ENCODE measurements at regions not wholly inside any gene's neighbourhood (a gene's known extent, or its start where the extent isn't known, plus 50 kb on each side); places are given as distances from the start of the nearest gene placed in this dataset.

GRCh38 chr5:61823781-61824180, 482.2 kb upstream of the KIF2A start:
- no peak for DNase-seq (ENCODE audit: low spot score)

- DNase-seq (ENCODE audit: low spot score) = no peak
Observed at GRCh38 chr5:61824396-61824795, 481.6 kb upstream of the KIF2A start.

- DNase-seq (ENCODE audit: low spot score) = no peak
Observed at GRCh38 chr5:61827445-61827975, 478.5 kb upstream of the KIF2A start.

DNA sequence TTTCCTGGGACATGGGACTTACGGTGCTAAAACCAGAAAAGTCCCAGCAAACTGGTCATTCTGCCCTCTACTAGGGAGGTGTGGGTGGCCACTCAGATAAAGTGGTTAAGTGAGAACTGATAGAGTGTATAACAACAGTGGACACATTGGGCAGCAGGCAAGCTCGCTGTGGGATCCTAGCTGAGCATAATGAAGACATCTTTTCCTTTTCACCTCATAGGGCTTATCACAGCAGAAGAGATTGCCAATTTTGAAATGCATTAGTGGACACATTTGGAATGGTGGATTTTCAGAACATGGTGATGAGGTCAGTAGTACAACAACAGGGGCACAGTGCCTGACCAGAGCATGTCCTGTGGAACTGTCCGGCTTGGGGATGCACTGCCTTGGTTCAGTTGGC, 477.1 kb upstream of the KIF2A start:
- no peak for DNase-seq (ENCODE audit: low spot score)

- no peak for DNase-seq (ENCODE audit: low spot score)
Observed at GRCh38 chr5:61831736-61832135, 474.3 kb upstream of the KIF2A start.

- DNase-seq (ENCODE audit: low spot score) = no peak
Observed at GRCh38 chr5:61837788-61838187, 468.2 kb upstream of the KIF2A start.

GRCh38 chr5:61840361-61840760, 465.6 kb upstream of the KIF2A start:
- DNase-seq (ENCODE audit: low spot score) = no peak

- DNase-seq (ENCODE audit: low spot score) = no peak
Observed at GRCh38 chr5:61842840-61843239, 463.2 kb upstream of the KIF2A start.

GRCh38 chr5:61850696-61851095, 455.3 kb upstream of the KIF2A start:
- no peak for DNase-seq (ENCODE audit: low spot score)

DNA sequence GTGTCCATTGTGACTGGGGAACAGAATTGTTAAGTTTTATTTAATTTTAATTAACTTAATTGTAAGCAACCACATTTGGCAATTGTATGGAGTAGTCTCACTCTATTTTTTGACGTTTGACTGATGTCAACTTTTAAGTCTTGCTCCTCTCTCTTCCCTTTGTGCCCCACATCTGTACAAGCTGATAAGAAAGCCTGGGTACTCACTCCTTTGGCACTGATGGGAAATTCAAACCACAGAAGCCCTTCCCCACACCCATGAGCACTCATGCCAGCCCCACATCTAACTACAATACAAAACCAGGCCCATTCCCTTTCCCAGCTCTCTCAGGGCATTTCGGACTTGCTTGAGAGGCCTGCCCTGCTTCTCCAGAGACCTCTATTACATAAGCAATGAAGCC, 451.5 kb upstream of the KIF2A start:
- DNase-seq (ENCODE audit: low spot score) = no peak

DNA sequence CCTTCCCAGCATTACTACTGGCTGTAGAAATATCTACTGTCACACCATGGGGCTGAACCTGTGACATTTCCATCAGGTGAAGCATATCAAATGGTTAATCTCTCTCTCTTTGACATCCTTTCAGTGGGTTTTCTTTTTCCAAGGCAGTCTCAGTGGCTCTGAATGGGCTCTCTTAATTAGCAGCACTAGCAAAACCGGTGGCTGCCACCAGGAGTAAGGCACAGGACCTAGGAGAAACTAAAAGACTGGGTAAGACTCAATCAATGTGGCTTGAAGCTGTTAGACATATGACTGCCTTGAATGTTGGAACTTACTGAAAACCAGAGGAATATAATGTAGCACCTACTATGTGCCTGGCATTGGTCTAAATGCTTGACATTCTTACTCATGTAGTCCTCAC, 445.0 kb upstream of the KIF2A start:
- no peak for DNase-seq (ENCODE audit: low spot score)

DNA sequence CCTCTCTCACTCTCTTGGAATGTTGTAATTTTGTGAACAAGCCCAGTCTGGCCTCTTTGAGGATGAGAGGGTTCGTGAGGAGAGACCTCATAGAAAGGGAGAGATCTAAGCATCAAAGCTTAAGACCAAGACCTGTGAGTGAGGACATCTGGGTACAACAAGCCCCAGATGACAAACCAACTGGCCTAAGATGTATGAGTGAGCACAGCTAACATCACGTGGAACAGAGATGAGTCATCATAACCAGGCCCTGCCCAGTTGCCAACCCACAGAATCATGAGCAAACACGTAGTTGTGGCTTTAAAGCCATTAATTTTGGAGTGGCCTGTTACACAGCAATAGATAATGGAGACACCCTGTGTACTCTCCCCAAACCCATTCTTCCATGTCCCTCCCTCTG, 439.1 kb upstream of the KIF2A start:
- DNase-seq (ENCODE audit: low spot score) = no peak

GRCh38 chr5:61869333-61869732, 436.7 kb upstream of the KIF2A start:
- no peak for DNase-seq (ENCODE audit: low spot score)

DNA sequence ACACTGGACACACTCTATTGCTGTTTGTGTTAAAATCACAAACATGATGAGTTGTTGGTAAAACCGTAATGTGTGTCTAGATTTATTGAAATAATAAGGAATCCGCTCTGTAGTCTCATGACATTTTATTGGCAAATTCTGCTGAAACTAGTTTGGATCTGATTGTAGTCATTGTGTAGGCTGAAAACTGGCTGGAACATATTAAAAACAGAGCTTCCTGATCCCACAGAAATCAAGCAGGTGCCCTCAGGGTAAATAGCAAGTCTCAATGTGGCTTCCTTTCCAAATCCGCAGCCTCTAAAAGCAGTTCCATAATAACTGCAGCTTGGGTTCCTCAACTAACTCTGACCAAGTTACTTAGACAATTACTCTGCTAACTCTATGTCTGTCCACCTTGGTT, 427.5 kb upstream of the KIF2A start:
- no peak for DNase-seq (ENCODE audit: low spot score)

- no peak for DNase-seq (ENCODE audit: low spot score)
Observed at GRCh38 chr5:61881821-61882487, 424.1 kb upstream of the KIF2A start.

- DNase-seq (ENCODE audit: low spot score) = no peak
Observed at GRCh38 chr5:61882901-61883500, 423.0 kb upstream of the KIF2A start.

DNA sequence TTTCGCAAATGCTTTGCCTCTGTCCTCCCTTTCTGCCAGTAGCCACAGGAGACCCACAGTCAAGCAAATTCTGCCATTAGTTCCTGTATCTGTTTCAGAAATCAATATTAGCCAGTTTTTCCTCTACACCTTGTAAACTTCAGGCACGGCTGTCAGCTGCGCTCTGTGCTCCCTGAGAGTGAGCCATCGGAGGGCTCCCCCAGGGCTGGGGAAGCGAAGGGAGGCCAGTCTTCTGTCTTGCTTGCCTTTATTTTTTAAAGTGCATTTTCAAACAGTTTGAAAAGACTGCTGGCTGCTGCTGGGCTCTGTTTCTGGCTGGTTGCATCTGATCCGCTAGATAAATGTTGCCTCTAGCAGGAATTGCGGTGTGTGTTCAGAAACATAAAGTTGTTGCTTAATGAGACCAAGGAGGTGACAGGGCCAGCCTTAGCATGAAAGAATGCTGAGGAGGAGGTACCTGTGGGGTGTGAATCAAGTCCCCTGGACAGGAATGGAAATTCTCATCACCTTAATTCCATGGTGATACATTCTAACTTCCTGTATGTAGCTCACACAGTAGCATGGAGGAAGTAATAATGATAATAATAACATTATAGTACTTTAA, 421.7 kb upstream of the KIF2A start:
- DNase-seq (ENCODE audit: low spot score) = no peak

DNA sequence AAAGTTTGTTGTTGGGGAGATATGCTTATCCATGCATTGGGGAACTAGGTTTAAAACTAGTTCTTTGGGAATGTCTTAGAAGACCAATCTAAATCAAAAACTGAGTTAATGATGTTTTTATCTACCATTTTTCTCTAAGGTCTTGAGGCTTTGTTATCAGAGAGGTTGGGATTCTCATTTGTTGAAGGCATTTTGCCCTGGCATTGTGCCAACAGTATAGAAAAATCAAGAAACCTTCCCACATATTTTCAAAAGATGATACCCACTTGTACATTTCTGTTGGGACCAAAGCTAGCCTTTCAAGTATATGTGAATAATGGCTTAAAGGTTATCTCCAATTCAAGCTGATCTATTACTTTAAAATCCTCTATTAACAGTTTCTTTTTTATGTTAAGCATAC, 419.8 kb upstream of the KIF2A start:
- no peak for DNase-seq (ENCODE audit: low spot score)

- DNase-seq (ENCODE audit: low spot score) = no peak
Observed at GRCh38 chr5:61887271-61887670, 418.7 kb upstream of the KIF2A start.

DNA sequence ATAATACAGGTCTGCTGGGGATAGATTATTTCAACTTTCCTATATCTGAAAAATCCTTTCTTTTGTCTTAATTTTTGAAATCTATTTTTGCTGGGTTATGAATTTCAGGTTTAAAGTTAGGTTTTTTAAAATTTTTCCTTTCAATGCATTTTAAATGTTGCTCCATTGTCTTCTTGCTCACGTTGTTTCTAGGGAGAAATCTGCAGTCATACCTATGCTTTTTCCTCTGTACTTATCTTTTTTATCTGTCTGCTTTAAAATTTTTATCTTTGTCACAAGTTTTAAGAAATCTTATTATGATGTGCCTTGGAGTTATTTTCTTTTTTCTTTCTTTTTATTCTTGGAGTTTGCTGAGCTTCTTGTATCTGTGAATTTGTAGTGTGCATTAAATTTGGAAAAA, 412.0 kb upstream of the KIF2A start:
- no peak for DNase-seq (ENCODE audit: low spot score)

GRCh38 chr5:61896811-61897210, 409.2 kb upstream of the KIF2A start:
- no peak for DNase-seq (ENCODE audit: low spot score)

DNA sequence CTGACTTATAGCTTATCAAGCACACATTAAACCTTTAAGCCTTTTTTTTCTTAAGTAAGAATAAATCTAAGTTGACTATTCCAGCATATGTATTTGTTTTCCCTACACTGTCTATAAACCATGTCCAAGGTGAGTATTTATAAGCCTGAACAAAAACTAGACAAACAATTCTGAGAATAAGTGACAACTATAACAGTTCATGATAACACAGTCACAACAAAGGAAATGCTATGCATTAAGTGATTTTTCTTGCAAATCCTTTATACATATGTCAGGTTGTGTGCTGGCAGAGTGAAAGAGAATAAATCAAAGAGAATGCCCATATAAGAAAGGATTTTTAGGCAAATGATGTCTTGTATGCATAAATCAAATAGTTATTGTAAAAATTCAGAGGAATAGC, 408.8 kb upstream of the KIF2A start:
- DNase-seq (ENCODE audit: low spot score) = no peak

- no peak for DNase-seq (ENCODE audit: low spot score)
Observed at GRCh38 chr5:61901997-61902396, 404.0 kb upstream of the KIF2A start.

DNA sequence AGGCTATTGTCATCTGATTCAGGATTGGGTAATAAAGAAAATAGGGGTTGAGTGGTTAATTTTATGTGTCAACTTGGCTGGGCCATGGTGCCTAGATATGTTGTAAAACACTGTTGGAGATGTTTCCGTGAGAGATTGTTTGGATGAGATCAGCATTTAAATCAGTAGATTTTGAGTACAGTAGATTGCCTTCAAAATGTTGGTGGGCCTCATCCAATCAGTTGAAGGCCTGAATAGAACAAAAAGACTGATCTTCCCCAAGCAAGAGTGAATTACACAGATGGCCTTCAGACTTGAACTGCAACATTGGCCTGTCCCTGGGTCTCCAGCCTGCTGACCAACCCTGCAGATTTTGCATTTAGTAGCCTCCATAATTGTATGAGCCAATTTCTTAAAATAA, 401.3 kb upstream of the KIF2A start:
- DNase-seq (ENCODE audit: low spot score) = no peak
